ENCODE measurements at regions not wholly inside any gene's neighbourhood (a gene's known extent, or its start where the extent isn't known, plus 50 kb on each side); places are given as distances from the start of the nearest gene placed in this dataset.

- DNase-seq, result no peak
Observed at GRCh38 chr14:85391455-85391854, 138.5 kb upstream of the FLRT2 start.

GRCh38 chr14:85391892-85392291 lies 138.1 kb upstream of the FLRT2 start:
- DNase-seq, result no peak

- DNase-seq, result no peak
Observed at GRCh38 chr14:85399186-85399585, 130.8 kb upstream of the FLRT2 start.

DNA sequence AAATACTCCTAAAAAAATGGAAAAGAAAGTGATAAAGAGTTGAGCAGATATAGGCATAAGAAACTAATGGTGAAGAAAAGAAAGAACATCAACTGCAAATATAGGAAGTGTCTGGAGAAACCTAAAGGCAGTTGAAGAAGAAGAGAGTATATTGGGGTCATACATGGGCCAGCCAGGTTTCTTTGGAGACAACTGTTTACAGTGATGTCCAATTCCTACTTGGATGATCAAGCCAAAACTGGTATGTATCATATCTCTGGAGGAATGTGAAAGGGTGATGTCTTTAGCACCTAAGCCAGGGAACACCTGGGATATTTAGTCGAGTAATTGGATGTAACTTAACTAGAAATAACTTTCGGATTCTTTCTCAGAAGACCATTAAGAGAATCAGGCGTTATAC lies 129.3 kb upstream of the FLRT2 start:
- DNase-seq, result no peak

GRCh38 chr14:85401384-85401783 lies 128.6 kb upstream of the FLRT2 start:
- no peak for DNase-seq

GRCh38 chr14:85402569-85403162 lies 127.3 kb upstream of the FLRT2 start:
- DNase-seq, result no peak

- DNase-seq, result no peak
Observed at GRCh38 chr14:85409481-85410210, 120.3 kb upstream of the FLRT2 start.

DNA sequence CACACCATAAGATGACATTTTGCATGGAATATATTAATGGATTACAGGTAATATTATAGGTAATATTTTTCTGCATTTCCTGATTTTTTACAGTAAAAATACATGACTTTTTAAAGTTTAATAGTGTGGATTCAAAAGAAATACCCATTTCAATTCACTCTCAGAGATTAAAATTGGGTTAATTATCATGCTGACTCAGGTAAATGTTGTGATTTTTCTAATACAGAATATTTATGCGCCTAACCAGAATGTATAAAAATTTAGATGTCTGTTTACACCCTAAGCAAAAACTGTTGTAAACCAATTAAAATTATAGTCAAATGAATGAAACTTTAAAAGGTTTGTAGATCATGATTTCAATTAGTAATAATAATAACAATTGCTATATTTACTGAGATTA lies 117.2 kb upstream of the FLRT2 start:
- DNase-seq, result no peak

DNA sequence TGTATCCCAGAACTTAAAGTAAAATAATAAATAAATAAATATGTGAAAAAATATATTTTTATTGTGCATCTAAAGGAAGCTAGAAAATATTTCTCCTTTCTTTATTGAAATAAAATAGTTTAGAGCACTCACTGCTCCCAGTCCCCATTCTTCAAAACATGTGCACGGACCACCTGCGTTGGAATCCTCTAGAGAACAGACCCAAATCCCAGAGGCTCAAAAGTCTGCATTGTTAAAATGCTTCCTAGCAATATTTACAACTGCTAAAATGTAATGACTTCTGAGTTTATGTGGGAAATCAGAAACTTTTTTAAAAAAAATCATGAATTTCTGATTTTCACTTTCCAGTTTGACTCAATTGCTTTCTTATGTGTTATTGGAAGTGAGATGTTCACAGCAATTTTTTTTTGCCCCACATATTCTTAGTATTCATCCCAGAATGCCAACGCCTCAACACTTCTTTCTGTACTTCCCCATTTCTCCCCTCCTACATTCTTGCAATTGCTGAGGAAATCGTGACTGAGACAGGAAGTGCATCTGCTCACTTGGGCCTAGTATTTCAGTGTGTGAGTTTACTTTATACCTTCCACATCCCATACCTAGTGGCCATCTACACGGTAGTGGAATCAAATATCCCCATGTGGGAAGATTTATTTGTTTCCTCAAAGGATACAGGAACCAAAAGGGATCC lies 116.0 kb upstream of the FLRT2 start:
- no peak for DNase-seq

GRCh38 chr14:85415015-85415712 lies 114.8 kb upstream of the FLRT2 start:
- DNase-seq, result no peak

DNA sequence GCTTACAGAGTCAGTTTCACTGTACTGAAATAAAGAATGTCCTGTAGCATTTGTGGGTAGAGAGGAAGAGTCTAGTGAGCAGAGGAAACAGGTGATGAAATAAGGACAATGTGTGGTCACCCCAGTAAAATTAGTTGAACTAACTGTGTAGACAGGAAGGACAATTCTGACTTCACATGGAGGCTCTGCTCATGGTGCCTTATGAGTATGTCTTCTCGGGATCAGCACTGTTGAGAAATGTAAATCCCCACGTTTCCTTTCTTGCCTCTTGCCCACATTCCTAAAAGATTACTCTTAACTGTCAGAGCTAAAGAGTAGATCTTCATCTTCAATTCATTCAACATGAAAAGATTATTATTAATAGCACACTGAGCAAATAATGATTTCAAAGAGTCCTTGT lies 113.2 kb upstream of the FLRT2 start:
- no peak for DNase-seq

DNA sequence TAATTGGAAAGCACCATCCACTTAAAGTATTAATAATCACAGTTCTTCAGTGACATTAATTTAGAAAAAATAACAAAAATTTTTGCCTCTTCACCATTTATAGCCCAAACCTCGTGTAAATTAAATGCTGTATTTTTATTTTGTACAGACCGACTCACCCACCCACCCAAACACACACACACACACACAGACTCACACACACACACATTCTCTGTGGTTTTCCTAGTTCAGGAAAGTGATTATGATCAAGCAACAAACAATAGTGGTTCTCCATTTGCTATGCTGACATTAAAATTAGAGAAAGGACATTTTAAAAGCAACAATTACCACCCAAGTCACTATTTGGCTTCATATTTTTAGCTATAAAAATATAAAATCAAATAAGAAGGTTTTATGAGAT lies 112.5 kb upstream of the FLRT2 start:
- DNase-seq, result no peak

DNA sequence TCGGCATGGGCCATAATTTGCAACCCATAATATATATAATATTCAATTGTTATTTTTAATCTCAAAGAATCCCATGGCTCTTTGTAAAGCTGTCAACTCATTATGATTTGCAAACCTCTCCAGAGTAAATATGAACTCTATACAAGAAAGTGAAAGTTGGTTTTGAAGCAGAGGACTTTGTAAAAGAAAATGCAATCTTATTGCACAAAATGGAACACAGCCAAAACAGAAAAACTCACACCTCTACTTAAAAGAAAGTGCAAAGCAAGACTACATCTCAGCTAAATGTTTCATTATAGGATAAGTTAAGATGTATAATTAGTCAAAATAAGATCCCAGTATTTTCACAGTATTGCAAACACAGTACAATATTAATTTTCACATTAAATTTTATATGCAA lies 111.2 kb upstream of the FLRT2 start:
- no peak for DNase-seq

- no peak for DNase-seq
Observed at GRCh38 chr14:85420278-85420677, 109.7 kb upstream of the FLRT2 start.

DNA sequence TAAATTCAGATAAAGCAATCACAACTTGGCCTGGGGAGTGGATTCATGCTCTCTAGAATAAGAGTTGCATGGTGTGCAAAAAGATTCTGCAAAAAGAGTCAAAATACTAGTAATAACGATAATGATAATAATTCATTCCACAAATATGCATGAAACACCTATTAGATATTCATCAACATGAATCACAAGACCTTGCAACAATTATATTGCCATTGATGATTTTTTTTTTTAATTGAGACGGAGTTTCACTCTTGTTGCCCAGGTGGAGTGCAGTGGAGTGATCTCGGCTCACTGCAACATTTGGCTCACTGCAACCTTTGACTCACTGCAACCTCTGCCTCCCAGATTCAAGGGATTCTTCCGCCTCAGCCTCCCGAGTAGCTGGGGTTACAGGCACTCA lies 109.2 kb upstream of the FLRT2 start:
- no peak for DNase-seq

DNA sequence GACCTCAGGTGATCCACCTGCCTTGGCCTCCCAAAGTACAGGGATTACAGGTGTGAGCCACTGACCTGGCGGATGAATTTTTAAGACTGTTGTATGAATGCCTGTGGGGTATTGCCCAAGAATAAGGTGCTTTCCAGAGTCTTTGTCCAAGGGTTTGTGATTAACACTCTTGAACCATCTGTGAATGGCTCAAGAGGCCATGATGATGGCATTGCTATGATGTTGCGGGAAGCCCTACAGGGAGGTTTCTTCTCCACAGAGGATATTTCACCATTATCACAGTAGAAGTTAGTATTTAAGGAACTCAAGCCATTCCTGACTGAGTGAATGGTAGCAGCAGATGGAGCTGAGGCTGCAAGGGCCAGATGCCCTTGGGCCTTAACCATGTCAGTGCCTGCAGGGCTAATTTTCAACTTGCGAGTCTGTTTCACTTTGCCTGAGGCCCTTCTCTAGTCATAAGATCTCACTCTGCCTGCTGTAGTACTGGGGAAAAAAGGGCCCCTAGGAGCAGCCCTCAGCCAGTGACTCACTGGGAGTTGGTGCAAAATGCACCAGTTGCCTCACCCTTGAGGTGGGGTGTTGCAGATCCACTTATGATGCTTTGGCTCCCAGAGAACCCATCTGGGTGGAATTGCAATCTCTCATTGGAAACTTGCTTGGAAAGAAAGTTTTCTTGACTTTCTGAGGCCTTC lies 108.6 kb upstream of the FLRT2 start:
- DNase-seq, result no peak

DNA sequence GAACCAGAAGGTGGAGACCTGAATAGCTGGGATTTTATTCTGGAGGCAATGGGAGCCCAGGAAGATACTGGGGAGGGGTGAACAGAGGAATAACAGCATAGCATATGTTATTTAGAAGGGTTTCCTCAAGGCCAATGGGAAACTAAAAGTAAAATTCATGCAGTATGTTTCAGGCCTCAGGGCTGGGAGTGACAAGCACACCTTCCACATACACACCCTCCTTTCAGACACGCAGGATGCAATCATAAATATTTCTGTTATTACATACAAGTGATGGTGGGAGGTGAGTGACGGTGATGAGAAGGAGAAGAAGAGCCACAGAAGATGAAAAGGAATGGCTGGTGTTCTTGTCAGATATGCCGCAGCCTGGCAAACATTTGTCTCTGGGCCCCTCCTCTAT lies 106.1 kb upstream of the FLRT2 start:
- DNase-seq, result no peak

DNA sequence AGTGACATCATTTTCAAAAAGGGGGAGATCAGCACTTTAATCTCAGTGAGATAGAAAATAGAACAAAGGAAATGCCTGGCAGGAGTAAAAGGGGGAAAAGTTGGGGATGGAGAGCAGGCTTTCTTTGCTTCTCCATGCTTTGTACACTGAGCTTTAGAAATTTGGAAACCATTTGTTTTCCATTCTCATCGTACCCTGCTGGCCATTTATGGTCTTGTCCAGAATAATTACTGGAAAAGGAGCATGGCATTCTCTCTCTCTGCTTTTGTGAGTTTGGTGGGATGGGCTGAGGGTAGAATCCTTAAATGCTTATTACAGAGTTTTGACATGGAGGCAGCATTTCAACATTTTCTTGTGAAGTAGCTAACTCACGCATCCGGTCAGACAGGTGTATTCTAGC lies 104.4 kb upstream of the FLRT2 start:
- DNase-seq, result no peak

GRCh38 chr14:85426068-85426935 lies 103.6 kb upstream of the FLRT2 start:
- no peak for DNase-seq

GRCh38 chr14:85428926-85429325 lies 101.0 kb upstream of the FLRT2 start:
- DNase-seq, result no peak

GRCh38 chr14:85437148-85437547 lies 92.8 kb upstream of the FLRT2 start:
- DNase-seq, result no peak

DNA sequence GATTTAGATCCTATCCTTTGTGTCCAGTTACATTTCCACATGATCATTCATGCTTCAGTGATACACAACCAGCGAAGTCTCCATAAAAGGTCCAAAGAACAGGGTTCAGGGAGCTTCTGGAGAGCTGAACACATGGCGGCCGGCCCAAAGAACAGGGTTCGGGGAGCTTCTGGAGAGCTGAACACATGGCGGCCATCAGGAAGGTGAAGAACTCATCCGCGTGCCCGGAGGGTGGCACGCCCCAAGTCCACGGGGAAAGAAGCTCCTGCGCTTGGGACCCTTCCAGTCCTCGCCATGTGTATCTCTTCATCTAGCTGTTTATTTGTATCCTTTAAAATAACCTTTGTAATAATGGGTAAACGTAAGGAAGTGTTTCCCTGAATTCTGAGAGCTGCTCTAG lies 91.9 kb upstream of the FLRT2 start:
- DNase-seq, result no peak

Data from right forelimb (tissue), 1 donor.